Ishikawa (cell line): ENCODE measurements at regions not wholly inside any gene's neighbourhood (a gene's known extent, or its start where the extent isn't known, plus 50 kb on each side); places are given as distances from the start of the nearest gene placed in this dataset.

Experiments used
- CEBPB ChIP-seq: IDR thresholded peaks from 2 replicates; pipeline ENCODE4 v1.6.1; 2012
- CREB1 ChIP-seq: IDR thresholded peaks from 2 replicates; pipeline ENCODE4 v1.6.1; 2012; ENCODE audit warnings: low read depth
- EGR1 ChIP-seq: IDR thresholded peaks from 2 replicates; pipeline ENCODE4 v1.6.1; 2012
- EP300 ChIP-seq: IDR thresholded peaks from 2 replicates; pipeline ENCODE4 v1.6.1; 2012; ENCODE audit warnings: borderline replicate concordance
- FOXM1 ChIP-seq: IDR thresholded peaks from 2 replicates; pipeline ENCODE4 v1.6.1; 2012; ENCODE audit warnings: low read depth, borderline replicate concordance
- NFIC ChIP-seq: IDR thresholded peaks from 2 replicates; pipeline ENCODE4 v1.6.1; 2012
- RAD21 ChIP-seq: IDR thresholded peaks from 2 replicates; pipeline ENCODE4 v1.6.1; 2012; ENCODE audit warnings: low read depth
- TAF1 ChIP-seq: IDR thresholded peaks from 2 replicates; pipeline ENCODE4 v1.6.1; 2012; ENCODE audit warnings: low read depth, mild to moderate bottlenecking
- TCF12 ChIP-seq: IDR thresholded peaks from 2 replicates; pipeline ENCODE4 v1.6.1; 2012; ENCODE audit warnings: low read depth
- TEAD4 ChIP-seq: IDR thresholded peaks from 2 replicates; pipeline ENCODE4 v1.6.1; 2012
- YY1 ChIP-seq: IDR thresholded peaks from 2 replicates; pipeline ENCODE4 v1.6.1; 2012; ENCODE audit warnings: low read depth
- ZBTB7A ChIP-seq: IDR thresholded peaks from 2 replicates; pipeline ENCODE4 v1.6.1; 2012; ENCODE audit warnings: low read depth
- TF ChIP-seq, protein P1 (sequence below): IDR thresholded peaks from 2 replicates; pipeline ENCODE4 v1.6.1; 2012
- TF ChIP-seq, protein P2 (sequence below): IDR thresholded peaks from 2 replicates; pipeline ENCODE4 v1.6.1; 2012; ENCODE audit warnings: low read depth, mild to moderate bottlenecking
- TF ChIP-seq, protein P3 (sequence below): IDR thresholded peaks from 2 replicates; pipeline ENCODE4 v1.6.1; 2012

DNA sequence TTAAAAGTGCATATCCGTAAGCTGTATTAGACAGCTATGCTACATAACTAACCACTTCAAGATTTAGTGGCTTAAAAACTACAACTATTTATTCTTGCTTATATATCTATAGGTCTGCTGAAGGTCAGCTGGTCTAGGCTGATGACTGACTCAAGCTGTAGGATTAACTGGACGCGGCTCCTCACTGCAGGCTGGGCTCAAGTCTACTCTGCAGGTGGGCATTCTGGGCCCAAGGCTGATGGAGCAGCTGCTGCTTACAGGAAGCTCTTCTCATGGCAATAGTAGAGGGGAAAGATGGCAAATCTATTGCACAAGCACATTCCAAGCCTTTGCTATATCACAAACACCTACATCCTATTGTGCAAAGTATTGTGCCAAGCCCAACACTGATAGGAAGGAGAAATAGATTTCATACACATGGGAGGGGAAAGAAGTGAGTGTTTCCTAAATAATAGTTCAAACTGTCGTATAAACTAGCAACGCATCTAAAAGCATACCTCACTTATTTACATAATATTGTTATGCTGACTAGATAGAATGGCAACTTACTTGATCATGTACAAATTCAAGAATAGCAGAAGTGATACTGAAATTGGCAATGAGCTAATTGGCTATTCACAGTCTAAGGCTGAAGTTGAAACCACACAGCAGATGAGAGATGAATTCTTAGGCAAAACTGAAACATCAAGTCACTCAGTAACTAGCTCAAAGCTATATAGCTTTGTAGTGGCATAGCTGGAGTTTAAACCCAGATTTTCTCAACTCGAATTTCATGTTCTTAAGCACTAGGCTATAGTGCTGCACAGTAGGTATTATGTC, 263.8 kb downstream of the NKX6-1 start:
- TF ChIP-seq YY1: no peak
- TF ChIP-seq, protein P1, sequence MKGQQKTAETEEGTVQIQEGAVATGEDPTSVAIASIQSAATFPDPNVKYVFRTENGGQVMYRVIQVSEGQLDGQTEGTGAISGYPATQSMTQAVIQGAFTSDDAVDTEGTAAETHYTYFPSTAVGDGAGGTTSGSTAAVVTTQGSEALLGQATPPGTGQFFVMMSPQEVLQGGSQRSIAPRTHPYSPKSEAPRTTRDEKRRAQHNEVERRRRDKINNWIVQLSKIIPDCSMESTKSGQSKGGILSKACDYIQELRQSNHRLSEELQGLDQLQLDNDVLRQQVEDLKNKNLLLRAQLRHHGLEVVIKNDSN: no peak

DNA sequence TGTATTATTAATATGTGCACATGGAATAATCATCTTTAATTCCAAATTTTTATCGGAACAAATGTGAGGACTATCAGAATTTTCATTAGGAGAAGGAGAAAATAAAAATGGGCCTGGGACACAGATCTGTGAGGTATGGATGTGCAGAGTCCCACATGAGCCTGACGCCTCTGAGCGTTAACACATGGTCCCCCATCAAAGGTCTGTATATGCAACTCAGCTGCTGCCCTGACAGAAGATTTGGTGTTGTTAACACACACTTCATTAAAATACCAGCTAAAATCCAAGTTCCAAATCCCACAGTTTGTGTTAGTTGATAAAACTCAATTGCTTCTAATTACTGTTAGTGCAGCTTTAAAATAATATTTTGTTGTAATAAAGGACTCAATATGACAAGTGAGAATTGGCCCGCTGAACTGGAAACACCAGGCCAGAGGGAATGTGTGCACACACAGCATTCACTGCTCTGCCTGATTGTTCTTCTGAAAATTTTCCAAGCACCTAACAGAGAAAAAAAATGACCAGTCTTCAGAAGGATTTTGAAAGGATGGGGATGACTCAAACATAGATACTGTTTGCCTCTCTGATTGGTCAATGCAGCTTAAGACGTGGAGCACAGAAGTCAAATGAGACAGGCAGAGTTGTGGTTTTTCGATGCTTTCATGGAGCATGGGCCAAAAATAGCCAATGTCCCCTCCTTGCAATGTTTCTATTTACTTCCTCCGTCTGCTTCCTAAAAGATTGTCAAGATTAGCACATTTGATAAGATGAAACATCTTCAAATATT, 266.6 kb downstream of the NKX6-1 start:
- TF ChIP-seq YY1 (no peak), CREB1 (no peak), NFIC (no peak), ZBTB7A (no peak), TAF1 (no peak), TEAD4 (no peak), CEBPB (no peak), EGR1 (no peak), TCF12 (no peak), EP300 (no peak), FOXM1 (no peak), RAD21 (no peak)
- TF ChIP-seq, protein P1: no peak
- TF ChIP-seq, protein P2, sequence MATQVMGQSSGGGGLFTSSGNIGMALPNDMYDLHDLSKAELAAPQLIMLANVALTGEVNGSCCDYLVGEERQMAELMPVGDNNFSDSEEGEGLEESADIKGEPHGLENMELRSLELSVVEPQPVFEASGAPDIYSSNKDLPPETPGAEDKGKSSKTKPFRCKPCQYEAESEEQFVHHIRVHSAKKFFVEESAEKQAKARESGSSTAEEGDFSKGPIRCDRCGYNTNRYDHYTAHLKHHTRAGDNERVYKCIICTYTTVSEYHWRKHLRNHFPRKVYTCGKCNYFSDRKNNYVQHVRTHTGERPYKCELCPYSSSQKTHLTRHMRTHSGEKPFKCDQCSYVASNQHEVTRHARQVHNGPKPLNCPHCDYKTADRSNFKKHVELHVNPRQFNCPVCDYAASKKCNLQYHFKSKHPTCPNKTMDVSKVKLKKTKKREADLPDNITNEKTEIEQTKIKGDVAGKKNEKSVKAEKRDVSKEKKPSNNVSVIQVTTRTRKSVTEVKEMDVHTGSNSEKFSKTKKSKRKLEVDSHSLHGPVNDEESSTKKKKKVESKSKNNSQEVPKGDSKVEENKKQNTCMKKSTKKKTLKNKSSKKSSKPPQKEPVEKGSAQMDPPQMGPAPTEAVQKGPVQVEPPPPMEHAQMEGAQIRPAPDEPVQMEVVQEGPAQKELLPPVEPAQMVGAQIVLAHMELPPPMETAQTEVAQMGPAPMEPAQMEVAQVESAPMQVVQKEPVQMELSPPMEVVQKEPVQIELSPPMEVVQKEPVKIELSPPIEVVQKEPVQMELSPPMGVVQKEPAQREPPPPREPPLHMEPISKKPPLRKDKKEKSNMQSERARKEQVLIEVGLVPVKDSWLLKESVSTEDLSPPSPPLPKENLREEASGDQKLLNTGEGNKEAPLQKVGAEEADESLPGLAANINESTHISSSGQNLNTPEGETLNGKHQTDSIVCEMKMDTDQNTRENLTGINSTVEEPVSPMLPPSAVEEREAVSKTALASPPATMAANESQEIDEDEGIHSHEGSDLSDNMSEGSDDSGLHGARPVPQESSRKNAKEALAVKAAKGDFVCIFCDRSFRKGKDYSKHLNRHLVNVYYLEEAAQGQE: no peak
- TF ChIP-seq, protein P3, sequence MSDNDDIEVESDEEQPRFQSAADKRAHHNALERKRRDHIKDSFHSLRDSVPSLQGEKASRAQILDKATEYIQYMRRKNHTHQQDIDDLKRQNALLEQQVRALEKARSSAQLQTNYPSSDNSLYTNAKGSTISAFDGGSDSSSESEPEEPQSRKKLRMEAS: no peak

DNA sequence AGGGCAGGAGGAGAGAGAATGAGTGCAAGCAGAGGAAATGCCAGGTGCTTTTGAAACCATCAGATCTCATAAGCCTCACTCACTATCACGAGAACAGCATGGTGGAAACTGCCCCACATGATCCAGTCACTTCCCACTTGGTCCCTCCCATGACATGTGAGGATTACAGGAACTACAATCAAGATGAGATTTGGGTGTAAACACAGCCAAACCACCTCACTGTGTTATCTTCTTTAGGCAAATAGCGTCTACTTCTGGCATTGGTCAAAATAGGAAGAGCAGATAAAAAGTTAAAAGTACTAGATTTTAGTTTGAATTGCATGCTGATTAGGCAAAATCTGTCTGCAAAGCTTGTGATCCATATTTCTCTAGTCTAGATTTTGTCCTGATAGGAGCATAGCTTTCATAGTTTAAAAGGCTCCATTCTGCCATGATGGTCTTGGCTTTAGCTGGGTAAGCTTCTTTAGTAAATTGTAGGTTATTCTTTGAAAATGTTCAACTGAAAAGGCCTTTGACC, 267.5 kb downstream of the NKX6-1 start:
- TF ChIP-seq FOXM1 (no peak), TAF1 (no peak), YY1 (no peak), TCF12 (no peak), TEAD4 (no peak), ZBTB7A (no peak), CEBPB (no peak), EGR1 (no peak), CREB1 (no peak), RAD21 (no peak), NFIC (no peak), EP300 (no peak)
- TF ChIP-seq, protein P2: no peak
- TF ChIP-seq, protein P3: no peak
- TF ChIP-seq, protein P1: no peak

DNA sequence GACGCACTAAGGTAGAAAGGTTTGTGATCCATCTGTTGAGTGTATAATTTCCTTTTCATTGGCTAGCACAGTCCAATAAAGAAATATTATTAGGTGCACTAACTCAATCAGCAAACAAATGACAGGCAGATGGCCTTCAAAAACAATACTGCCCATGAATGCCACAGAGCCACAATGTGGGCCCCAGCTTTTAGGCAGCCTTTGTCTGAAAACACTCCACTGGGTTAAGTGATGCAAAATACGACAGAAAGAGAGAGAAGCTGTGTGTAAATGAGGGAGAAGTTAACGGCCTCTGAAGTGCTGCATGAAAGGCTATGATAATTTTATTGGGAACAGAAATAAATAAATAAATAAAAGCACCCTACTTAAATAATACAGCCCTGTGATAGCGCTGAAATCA, 274.6 kb downstream of the NKX6-1 start:
- TF ChIP-seq TEAD4 (no peak), NFIC (no peak), CEBPB (no peak), YY1 (no peak), EGR1 (no peak), EP300 (no peak)
- TF ChIP-seq, protein P3: no peak
- TF ChIP-seq, protein P2: no peak
